ENCODE measurements at regions not wholly inside any gene's neighbourhood (a gene's known extent, or its start where the extent isn't known, plus 50 kb on each side); places are given as distances from the start of the nearest gene placed in this dataset.

GRCh38 chr3:18036450-18036815, 294.0 kb upstream of the TBC1D5 start:
- Histone ChIP-seq H2AFZ (ENCODE audit: low read length) (no peak overlapping the region), H3K4me3 (ENCODE audit: extremely low read depth in 1 of 4, insufficient read depth in 2 of 4, low read depth in 3 of 4, low read length in 4 of 4) (no peak overlapping the region), H3K36me3 (ENCODE audit: control insufficient read depth in 2 of 4, insufficient read depth in 4 of 4, low read length in 3 of 4) (no peaks in the 10 kb centered on the region), H3K4ac (replicated peaks; ENCODE audit: insufficient read length, low read depth, low read length) (no peak overlapping the region), H4K5ac (ENCODE audit: insufficient read length, low read depth, low read length) (no peak overlapping the region), H3K23me2 (ENCODE audit: low read depth, low read length) (no peaks in the 10 kb centered on the region; the same call in 1 of the 2 replicates), H3K27ac (ENCODE audit: low read depth, low read length) (no peak overlapping the region), H3K4me2 (ENCODE audit: insufficient read depth in 1 of 2, low read depth in 2 of 2, low read length in 2 of 2) (no peak overlapping the region), H3K14ac (ENCODE audit: insufficient read length) (no peak overlapping the region), H4K91ac (replicated peaks; ENCODE audit: insufficient read length, low read length) (no peak overlapping the region), H3K27me3 (replicated peaks in 1 of 4; ENCODE audit: control insufficient read depth in 3 of 4, extremely low read depth in 1 of 4, insufficient read depth in 3 of 4, low read length in 3 of 4) (no peaks in the 10 kb centered on the region), H4K20me1 (replicated peaks in 1 of 2; ENCODE audit: control insufficient read depth in 1 of 2, insufficient read depth in 2 of 2, low read length in 2 of 2) (no peaks in the 10 kb centered on the region), H2BK20ac (ENCODE audit: low read length) (no peak overlapping the region), H3K79me1 (ENCODE audit: low read depth, low read length) (no peaks in the 10 kb centered on the region), H3K56ac (replicated peaks; ENCODE audit: insufficient read length, low read depth, low read length) (no peak overlapping the region), H3K9me3 (ENCODE audit: insufficient read depth in 2 of 2, low read depth in 1 of 2, low read length in 1 of 2) (no peaks in the 10 kb centered on the region), H2BK5ac (ENCODE audit: low read depth, low read length) (no peak overlapping the region), H3K4me1 (replicated peaks in 1 of 4; ENCODE audit: control insufficient read depth in 3 of 4, insufficient read depth in 4 of 4, low read length in 3 of 4) (no peaks in the 10 kb centered on the region; a peak in 1 of 7 replicates), H2BK15ac (ENCODE audit: low read length) (no peak overlapping the region), H3K23ac (ENCODE audit: insufficient read length) (no peak overlapping the region), H4K8ac (ENCODE audit: extremely low read depth, insufficient read depth, low read length) (no peak overlapping the region), H2BK12ac (ENCODE audit: low read depth, low read length) (no peak overlapping the region), H3K79me2 (ENCODE audit: control insufficient read depth in 1 of 2, insufficient read depth in 2 of 2, low read length in 2 of 2) (no peaks in the 10 kb centered on the region), H3K9ac (replicated peaks in 1 of 4; ENCODE audit: extremely low read depth in 1 of 4, low read depth in 3 of 4, low read length in 3 of 4) (no peak overlapping the region), H2AK5ac (ENCODE audit: low read depth, low read length) (no peak overlapping the region), H3K18ac (ENCODE audit: extremely low read depth, low read length) (no peak overlapping the region), H2BK120ac (replicated peaks; ENCODE audit: low read depth, low read length) (no peak overlapping the region)
- FAIRE-seq (no peak), DNase-seq (ENCODE audit: low read depth in 1 of 2, low spot score in 2 of 2) (no peak)
- WGBS, 2 experiments (ENCODE audit: extremely low coverage in 1 of 2, insufficient coverage in 1 of 2, insufficient read length in 1 of 2, insufficient replicate concordance in 2 of 2, low coverage in 1 of 2, low lambda C conversion rate in 2 of 2, missing lambda C conversion rate in 1 of 2), result 93% methylated on average over 1 of the region's 1 CpG; no CpG with 5 or more reads in 1 of the 2 experiments
- ChIA-PET POLR2A (ENCODE audit: partially characterized antibody) (no interaction called here), CTCF (ENCODE audit: partially characterized antibody) (interaction anchor here (0.6 to 2.1 kb wide), 4 partner anchors 10 to 587 kb away, joined by 3 to 7 read pairs (median 4); no protein-coding TSS in a partner anchor)
- no peak for TF ChIP-seq RBBP5 (IDR thresholded peaks at IDR 0.05; ENCODE audit: borderline replicate concordance, low read depth, low read length)
- TF ChIP-seq CBX5 (IDR thresholded peaks at IDR 0.05; ENCODE audit: low read depth, low read length), result no peak
- TF ChIP-seq RNF2 (IDR thresholded peaks at IDR 0.05; ENCODE audit: borderline replicate concordance, low read depth, low read length, missing control alignments, poor library complexity, severe bottlenecking), result no peak
- no peak for TF ChIP-seq HDAC2 (IDR thresholded peaks at IDR 0.05; ENCODE audit: borderline replicate concordance in 1 of 2, low read depth in 2 of 2, low read length in 2 of 2)

Data from H1 (cell line).